Right renal pelvis (tissue), 4 donors: ENCODE measurements at regions not wholly inside any gene's neighbourhood (a gene's known extent, or its start where the extent isn't known, plus 50 kb on each side); places are given as distances from the start of the nearest gene placed in this dataset.

Experiments
- DNase-seq, 4 donors: peaks; one replicate each; pipeline ENCODE4 v3.0.0-alpha.2; 2013; ENCODE audit warnings: low read depth in 4 of 4, low spot score in 3 of 4, missing footprints in 1 of 4

GRCh38 chr4:31548823-31549222, 828.7 kb downstream of the PCDH7 start:
- DNase-seq: no peak

- no peak for DNase-seq
Measured at GRCh38 chr4:31549256-31549655, 829.1 kb downstream of the PCDH7 start.

DNA sequence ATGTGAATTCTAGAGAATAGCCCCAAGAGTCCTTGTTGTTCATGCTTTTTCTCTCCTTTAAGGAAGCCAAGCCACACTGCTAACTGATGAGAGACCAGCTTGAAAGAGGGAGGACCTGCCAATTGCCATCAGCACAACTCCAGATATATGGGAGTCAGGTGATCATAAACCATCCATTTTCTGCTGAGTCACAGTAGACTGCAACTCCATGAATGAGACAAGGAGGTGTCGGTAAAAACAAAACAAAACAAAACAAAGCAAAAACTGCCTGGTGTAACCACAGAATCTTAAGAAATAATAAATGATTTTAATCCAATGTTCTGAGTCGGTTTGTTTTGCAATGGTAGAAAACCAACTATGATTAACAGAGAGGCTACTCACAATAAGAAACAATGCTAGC, 837.3 kb downstream of the PCDH7 start:
- DNase-seq: no peak

GRCh38 chr4:31573554-31573953, 853.4 kb downstream of the PCDH7 start:
- no peak for DNase-seq

DNA sequence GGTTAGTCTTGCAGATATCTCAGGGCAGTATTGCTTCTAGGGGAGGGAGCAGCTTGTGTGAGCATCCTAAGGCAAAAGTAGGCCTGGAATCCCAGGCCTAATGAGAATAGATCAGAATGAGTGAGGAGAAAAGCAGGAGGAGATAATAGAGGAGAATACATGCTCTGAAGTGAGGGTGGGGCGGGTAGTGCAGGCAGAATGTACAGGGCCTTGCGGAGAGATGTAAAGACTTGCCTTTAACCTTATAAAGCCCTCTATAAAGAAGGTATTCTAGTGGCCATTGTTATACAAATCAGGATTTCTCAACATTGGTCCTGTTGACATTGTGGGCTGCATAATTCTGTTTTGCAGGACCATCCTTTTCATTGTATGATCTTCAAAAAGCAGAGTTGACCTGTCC, 855.3 kb downstream of the PCDH7 start:
- no peak for DNase-seq

DNA sequence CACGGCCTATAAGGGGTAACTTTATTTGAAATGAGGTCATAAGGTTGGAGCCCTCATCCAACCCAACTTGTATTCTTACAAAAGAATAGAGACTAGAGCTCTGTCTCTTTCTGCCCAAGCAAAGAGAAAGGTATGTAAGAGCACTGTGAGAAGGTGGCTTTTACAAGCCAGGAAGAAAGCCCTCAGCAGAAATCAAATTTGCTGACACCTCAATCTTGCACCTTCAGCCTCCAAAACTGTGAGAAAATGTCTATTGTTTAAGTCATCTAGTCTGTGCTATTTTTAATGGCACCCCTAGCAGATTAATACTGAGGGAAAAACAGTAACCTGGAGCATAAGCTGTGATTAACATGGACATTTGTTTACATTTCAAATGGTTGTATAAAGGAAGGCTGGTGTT, 860.7 kb downstream of the PCDH7 start:
- DNase-seq: no peak

DNA sequence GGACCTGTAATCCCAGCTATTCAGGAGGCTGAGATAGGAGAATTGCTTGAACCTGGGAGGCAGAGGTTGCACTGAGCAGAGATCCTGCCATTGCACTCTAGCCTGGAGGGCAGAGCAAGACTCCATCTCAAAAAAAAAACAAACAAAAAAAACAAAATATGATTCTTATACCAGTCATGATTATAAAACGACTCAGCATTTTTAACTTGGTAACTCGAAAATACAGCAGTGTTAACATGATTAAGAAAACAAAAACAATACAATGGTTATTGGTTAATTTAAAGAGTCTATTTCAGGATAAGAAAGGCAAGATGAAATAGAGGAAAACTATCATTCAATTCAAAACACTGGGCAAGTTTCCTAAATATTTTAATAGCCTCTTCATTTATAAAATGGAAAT, 865.3 kb downstream of the PCDH7 start:
- DNase-seq: no peak

DNA sequence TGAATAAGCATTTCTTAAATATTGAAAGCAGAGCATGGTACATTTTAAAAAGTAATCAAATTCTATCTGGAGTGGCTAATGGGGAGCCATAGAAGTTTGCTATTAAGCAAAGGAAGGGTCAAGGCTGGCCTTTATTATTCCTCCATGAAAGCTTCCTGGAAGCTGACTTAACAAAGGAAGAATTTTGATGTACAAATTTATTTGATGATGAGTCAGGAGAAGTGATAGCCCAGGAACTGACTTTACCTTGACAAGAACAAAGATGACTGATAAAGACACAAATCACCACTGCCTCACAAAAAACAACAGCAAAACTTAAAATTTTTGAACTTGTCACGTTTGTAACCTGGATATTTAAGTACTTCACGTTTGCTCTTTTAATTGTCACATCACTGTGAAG, 872.1 kb downstream of the PCDH7 start:
- no peak for DNase-seq

- DNase-seq: no peak
Measured at GRCh38 chr4:31595496-31595895, 875.3 kb downstream of the PCDH7 start.

GRCh38 chr4:31598639-31599038, 878.5 kb downstream of the PCDH7 start:
- DNase-seq: no peak

GRCh38 chr4:31601793-31602192, 881.6 kb downstream of the PCDH7 start:
- DNase-seq: no peak

DNA sequence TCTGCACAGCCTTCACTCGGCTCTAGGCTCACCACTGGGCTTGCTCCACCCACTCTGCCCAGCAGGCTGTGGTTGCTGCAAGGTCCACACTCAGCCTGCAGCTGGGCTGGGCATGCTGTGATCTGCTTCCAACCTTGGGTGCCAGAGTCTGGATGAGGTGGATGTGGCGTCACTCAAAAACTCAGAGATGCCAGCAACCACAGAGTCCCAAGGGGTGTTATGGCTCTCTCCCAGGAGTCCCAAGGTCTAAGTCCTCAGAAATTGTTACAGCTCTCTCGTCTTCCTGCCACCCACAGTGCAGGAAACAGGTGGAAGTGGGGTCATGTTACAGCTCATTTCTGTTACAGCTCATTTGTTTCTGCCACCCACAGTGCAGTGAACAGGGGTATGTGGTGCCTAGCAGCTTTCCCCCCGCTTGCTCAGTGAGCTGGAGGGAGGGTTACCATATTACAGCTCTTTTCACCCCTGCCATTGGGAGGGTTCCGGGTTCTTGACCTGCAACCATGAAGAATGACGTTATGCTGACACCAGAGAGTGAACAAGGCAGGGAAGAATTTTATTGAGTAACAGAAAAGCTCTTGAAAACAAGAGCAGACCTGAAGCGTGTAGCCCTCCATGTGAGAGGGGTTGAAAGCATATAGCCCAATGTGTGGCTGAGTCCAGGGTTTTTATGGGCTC, 893.9 kb downstream of the PCDH7 start:
- DNase-seq: no peak

GRCh38 chr4:31617667-31618066, 897.5 kb downstream of the PCDH7 start:
- DNase-seq: no peak

DNA sequence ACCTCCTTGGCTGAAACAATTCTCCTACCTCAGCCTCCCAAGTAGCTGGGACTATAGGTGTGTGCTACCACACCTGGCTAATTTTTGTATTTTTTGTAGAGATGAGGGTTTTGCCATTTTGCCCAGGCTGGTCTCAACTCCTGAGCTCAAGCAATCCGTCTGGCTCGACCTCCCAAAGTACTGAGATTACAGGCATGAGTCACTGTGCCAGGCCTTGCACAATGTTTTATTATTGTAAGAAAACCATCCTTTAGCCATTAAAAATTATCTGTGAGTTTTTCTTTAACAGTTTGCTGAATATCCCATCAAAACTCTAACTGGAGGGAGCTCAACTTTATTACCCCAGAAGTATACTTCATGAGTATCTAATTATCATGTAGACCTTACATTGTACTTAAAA, 900.3 kb downstream of the PCDH7 start:
- no peak for DNase-seq

DNA sequence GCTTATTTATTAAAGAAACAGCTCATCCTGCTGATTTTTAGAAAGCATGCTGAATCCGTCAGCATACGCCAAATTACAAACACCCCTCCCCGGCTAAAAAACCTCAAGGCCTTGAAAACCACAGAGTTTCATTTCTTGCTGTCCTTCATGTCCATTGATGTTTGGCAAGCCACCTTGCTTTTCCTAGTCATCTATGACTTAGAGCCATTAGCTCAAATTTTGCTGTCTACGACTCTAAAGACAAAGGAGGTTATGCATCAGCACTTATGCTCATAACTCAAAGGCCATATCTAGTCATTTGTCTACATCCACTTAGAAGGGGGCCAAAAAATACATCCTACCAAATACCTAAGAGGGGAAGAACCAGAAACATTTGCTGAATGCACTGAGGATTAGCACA, 925.1 kb downstream of the PCDH7 start:
- DNase-seq: no peak

GRCh38 chr4:31647786-31648185, 927.6 kb downstream of the PCDH7 start:
- no peak for DNase-seq

GRCh38 chr4:31649878-31650277, 929.7 kb downstream of the PCDH7 start:
- no peak for DNase-seq

GRCh38 chr4:31651541-31651940, 931.4 kb downstream of the PCDH7 start:
- DNase-seq: no peak

DNA sequence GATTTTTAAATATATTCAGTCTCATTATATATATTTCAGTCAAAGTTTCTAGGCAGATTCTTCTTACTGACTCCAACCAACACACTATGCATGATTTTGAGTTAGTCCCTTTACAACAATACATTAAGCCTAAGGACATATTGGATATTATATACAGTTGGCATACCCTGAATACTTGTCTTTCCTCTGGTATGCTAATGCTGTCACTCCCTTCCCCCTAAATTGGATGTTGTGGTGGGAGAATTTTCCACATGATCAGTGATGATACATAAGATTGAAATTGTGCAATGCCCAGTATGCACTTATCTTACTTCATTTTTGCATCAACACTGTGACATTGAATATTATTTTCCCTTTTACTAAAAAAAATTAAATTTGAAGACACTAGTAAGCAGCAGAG, 935.2 kb downstream of the PCDH7 start:
- no peak for DNase-seq

- no peak for DNase-seq
Measured at GRCh38 chr4:31657859-31658570, 937.8 kb downstream of the PCDH7 start.

DNA sequence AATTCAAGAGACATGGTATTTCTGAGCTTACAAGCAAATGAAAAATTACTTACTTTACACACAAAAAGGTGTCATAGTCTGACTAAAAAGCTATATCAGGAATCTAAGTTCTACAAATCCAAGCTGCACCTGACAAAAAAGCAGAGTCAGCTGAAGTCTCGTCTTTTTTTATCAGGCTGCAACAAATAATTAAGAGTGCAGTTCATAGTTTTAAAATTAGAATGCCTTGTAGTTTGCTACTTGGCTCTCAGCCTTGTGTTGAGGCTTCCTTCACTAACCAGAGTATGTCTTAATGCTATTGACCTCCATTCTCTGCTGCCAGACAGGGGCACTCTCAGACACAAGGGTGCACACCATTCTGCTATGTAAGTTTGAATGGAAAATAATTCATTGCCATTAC, 940.7 kb downstream of the PCDH7 start:
- no peak for DNase-seq

DNA sequence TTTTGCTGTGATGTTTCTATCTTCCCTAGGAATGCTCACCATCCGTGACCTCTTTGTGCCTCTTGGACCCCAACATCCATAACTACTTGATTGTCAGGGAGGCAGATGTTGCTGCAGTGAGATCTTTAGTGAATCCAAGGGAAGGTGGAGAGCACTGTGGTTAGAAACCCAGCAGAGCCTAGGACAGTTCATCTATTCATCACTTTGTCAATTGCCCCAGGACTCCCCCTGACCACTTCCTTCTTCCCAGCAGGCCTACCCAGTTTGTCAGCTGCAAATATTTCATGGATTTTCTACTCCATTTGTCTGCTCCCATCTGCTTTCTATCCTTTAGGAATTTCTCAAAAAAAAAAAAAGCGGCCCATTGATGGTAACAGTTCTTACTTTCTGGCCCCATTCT, 942.8 kb downstream of the PCDH7 start:
- no peak for DNase-seq

- DNase-seq: no peak
Measured at GRCh38 chr4:31667686-31668085, 947.5 kb downstream of the PCDH7 start.
